Lower leg skin (tissue), 4 donors: ENCODE measurements at regions not wholly inside any gene's neighbourhood (a gene's known extent, or its start where the extent isn't known, plus 50 kb on each side); places are given as distances from the start of the nearest gene placed in this dataset.

Experiments
- DNase-seq, 2 donors: peaks; one replicate each; pipeline ENCODE4 v3.0.0-alpha.2; 2019; ENCODE audit warnings: low spot score in 2 of 2
- H3K4me3 ChIP-seq: fragments of 200-600 bp; sonication (generic); 2 replicates; pipeline ENCODE4 v1.5.1; 2017; ENCODE audit warnings: mild to moderate bottlenecking, low read depth; ENCODE audit not compliant: poor library complexity, severe bottlenecking
- CTCF ChIP-seq, 3 donors: fragments of 450-650 bp; IDR thresholded peaks; one replicate each; pipeline ENCODE4 v1.5.1; 2016; ENCODE audit warnings: antibody characterized with exemption in 3 of 3, mild to moderate bottlenecking in 3 of 3, moderate library complexity in 2 of 3
- POLR2A ChIP-seq, 2 donors: fragments of 450-650 bp; IDR thresholded peaks; one replicate each; pipeline ENCODE4 v1.6.1; 2016 to 2017; ENCODE audit warnings: antibody characterized with exemption in 2 of 2, mild to moderate bottlenecking in 1 of 2, moderate library complexity in 1 of 2
- WGBS, 2 donors: methylation state at CpG; one replicate each; pipeline ENCODE4 v1.1.5; 2018; 5-methylcytosine and 5-hydroxymethylcytosine counted together
- intact Hi-C: fragments of 100-400 bp; cut with DNase I; formaldehyde crosslinking; loops from one replicate; pipeline ENCODE4 v1.15.0; 2023; ENCODE audit warnings: low total_unique reads

- intact Hi-C loops: no loop called here
- no peak for TF ChIP-seq CTCF (IDR thresholded peaks at IDR 0.05)
- no peak for TF ChIP-seq POLR2A (IDR thresholded peaks at IDR 0.05)
- H3K4me3 ChIP-seq: no peak overlapping the region
- DNase-seq: no peak
- WGBS, 2 donors: 46 to 55% methylated on average over 5 of the region's 5 CpGs
These were observed 706.2 kb upstream of the GJE1 start for GRCh38 chr6:141426400-141426980.

- no peak for TF ChIP-seq POLR2A (IDR thresholded peaks at IDR 0.05)
- TF ChIP-seq CTCF (IDR thresholded peaks at IDR 0.05): no peak
- WGBS, 2 donors: 72 to 78% methylated on average over 4 of the region's 4 CpGs
- no peak overlapping the region for H3K4me3 ChIP-seq
- DNase-seq: no peak
- intact Hi-C loops: no loop called here
These were observed 711.3 kb upstream of the GJE1 start for GRCh38 chr6:141421378-141421777.

- intact Hi-C loops: no loop called here
- DNase-seq: no peak
- WGBS, 2 donors: 91 to 92% methylated on average over 7 of the region's 7 CpGs
- no peak overlapping the region for H3K4me3 ChIP-seq
- TF ChIP-seq CTCF (IDR thresholded peaks at IDR 0.05): no peak
- no peak for TF ChIP-seq POLR2A (IDR thresholded peaks at IDR 0.05)
These were observed 714.6 kb upstream of the GJE1 start for GRCh38 chr6:141418076-141418475.

- 31 to 49% methylated on average over 2 of the region's 2 CpGs for whole genome bisulfite sequencing, 2 donors
- TF ChIP-seq POLR2A (IDR thresholded peaks at IDR 0.05) (no peak), CTCF (IDR thresholded peaks at IDR 0.05) (no peak)
- intact Hi-C loops: no loop called here
- DNase-seq: no peak
- no peak overlapping the region for H3K4me3 ChIP-seq
These were observed 716.8 kb upstream of the GJE1 start for GRCh38 chr6:141415896-141416295.

- no peak for TF ChIP-seq POLR2A (IDR thresholded peaks at IDR 0.05)
- no peak for TF ChIP-seq CTCF (IDR thresholded peaks at IDR 0.05)
- intact Hi-C loops: no loop called here
- no peak for DNase-seq
- no peak overlapping the region for H3K4me3 ChIP-seq
- WGBS, 2 donors: 45 to 75% methylated on average over 1 of the region's 1 CpG
These were observed 719.5 kb upstream of the GJE1 start for GRCh38 chr6:141413196-141413595.

- DNase-seq: no peak
- WGBS, 2 donors: 42 to 45% methylated on average over 1 of the region's 1 CpG
- TF ChIP-seq POLR2A (IDR thresholded peaks at IDR 0.05) (no peak), CTCF (IDR thresholded peaks at IDR 0.05) (no peak)
- intact Hi-C loops: no loop called here
- no peak overlapping the region for H3K4me3 ChIP-seq
These were observed 726.0 kb upstream of the GJE1 start for GRCh38 chr6:141406761-141407160.
